ENCODE measurements at regions not wholly inside any gene's neighbourhood (a gene's known extent, or its start where the extent isn't known, plus 50 kb on each side); places are given as distances from the start of the nearest gene placed in this dataset.

DNA sequence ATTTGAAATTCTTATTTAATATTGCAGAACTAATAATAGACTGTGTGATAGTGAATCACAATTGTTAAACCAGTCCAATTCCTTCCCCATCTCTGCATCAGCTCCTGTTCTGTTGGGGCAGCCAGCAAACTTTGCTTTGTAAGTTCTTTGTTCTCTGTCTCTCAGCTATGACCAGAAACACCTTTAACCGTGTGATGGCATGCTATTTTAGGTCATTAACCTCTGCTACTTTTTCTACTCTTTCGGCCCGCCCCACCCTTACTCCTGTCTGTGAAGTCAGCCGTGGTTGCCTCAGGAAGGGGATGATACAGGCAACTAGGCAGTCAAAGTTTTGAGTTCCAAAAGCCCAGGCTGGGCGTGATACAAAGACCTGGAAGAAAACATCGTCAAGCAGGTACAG lies 51.3 kb upstream of the EGFL6 start:
- Histone ChIP-seq H3K9me3 (ENCODE audit: control insufficient read depth, insufficient read depth, low read length) (no peaks in the 10 kb centered on the region), H3K9ac (ENCODE audit: low read depth, low read length) (no peak overlapping the region), H3K4me1 (ENCODE audit: insufficient read depth, low read length) (no peaks in the 10 kb centered on the region), H3K36me3 (ENCODE audit: insufficient read depth, low read length) (no peaks in the 10 kb centered on the region)

DNA sequence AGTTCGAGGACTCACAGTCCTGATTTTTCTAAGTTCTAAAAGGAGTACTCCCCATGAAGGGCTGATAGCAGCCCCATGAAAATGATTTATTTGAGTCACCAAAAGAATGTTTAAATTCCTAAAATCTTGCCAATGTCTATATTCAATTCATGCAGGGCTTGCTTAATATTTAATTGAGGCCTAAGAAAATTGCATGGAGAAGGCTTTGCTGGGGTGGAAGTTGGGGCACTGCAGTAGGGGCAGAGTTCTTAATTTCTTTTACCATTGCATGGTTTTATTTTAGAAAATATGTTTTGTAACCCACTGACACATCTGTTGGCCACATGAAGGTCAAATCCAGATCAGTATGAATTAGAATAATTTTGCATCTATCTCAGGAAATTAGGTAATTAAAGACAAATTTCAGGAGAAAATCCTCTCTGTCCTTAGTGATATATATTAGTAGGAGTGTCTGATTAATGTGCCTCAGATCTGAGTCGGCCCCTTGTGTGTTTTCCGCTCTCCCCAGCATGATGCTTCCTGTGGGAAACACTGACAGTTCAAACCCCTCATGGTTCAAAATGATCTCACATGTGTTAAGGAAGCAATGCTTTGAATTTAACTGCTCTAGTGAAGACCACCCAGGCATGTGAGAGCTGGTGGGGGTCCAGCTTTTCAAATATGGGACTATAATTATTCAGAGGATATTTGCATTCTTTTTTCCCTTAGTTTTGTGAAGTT lies 54.0 kb upstream of the EGFL6 start:
- Histone ChIP-seq H3K9me3 (ENCODE audit: control insufficient read depth, insufficient read depth, low read length) (no peaks in the 10 kb centered on the region), H3K36me3 (ENCODE audit: insufficient read depth, low read length) (no peaks in the 10 kb centered on the region), H3K4me1 (ENCODE audit: insufficient read depth, low read length) (no peaks in the 10 kb centered on the region), H3K9ac (ENCODE audit: low read depth, low read length) (no peak overlapping the region)

DNA sequence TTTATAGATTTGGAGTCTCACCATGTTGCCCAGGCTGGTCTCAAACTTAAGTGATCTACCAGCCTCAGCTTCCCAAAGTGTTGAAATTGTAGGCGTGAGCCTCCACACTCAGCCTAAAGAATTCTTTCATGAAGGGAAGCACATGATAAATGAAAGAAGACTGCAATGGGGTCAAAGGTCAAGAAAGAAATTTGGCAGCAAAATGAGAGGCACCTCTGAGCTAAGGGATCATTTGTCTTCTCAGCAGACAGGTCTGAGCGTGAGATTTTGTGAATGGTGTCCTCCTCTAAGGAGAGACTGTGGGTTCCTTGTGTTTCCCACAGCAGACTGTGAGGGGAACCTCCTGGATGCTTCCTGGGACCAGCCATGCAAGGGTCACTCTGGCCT lies 57.5 kb upstream of the EGFL6 start:
- Histone ChIP-seq H3K9me3 (ENCODE audit: control insufficient read depth, insufficient read depth, low read length) (no peaks in the 10 kb centered on the region), H3K4me1 (ENCODE audit: insufficient read depth, low read length) (no peaks in the 10 kb centered on the region), H3K9ac (ENCODE audit: low read depth, low read length) (no peak overlapping the region), H3K36me3 (ENCODE audit: insufficient read depth, low read length) (no peaks in the 10 kb centered on the region)

DNA sequence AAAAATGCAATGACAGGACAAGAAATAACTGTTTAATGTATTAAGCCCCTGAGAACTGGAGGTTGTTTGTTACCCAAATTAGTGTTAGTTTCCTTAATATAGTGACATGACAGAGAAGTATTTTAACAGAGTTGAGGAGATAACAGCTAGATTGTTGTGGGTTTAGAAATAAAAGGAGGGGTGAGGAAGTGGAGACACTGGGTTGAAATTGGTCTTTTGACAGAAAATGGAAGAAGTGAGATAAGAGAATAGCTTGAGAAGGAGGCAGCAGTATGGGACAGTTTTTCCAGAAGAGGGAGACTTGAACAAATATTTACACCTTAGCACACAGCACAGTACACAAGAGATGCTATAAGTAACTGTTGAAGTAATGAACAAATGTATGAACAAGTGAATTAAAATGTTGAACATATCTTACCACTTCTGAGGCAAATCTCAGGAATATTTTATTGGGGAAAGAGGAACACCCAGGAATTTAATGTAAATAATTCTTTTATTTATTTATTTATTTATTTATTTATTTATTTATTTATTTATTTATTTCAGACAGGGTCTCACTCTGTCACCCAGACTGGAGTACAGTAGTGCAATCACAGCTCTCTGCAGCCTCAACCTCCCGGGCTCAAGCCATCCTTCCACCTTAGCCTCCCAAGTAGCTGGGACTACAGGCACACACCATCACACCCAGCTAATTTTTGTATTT lies 58.0 kb upstream of the EGFL6 start:
- no peaks in the 10 kb centered on the region for H3K9me3 ChIP-seq (ENCODE audit: control insufficient read depth, insufficient read depth, low read length)
- no peaks in the 10 kb centered on the region for H3K4me1 ChIP-seq (ENCODE audit: insufficient read depth, low read length)
- H3K36me3 ChIP-seq (ENCODE audit: insufficient read depth, low read length), result no peaks in the 10 kb centered on the region
- H3K9ac ChIP-seq (ENCODE audit: low read depth, low read length), result no peak overlapping the region

DNA sequence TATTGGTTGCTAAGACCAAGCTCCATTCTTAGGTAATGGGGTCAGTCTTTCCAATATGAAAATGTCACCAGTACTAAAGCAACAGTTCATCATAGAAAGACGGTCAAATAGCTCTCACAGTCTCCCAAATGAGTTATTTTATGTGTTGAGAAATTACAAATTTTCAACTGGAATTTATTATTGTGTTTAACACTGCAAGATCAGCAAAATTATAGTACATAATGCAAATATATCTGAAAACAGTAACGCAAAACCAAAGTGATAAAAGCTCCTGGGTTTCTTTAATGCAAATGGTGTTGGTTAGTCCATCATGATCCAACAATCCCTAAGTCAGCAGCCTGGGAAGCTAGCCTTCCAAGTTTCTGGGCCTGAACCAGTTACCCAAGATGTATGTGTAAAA lies 61.5 kb upstream of the EGFL6 start:
- Histone ChIP-seq H3K9me3 (ENCODE audit: control insufficient read depth, insufficient read depth, low read length) (no peaks in the 10 kb centered on the region), H3K36me3 (ENCODE audit: insufficient read depth, low read length) (no peaks in the 10 kb centered on the region), H3K9ac (ENCODE audit: low read depth, low read length) (no peak overlapping the region), H3K4me1 (ENCODE audit: insufficient read depth, low read length) (no peaks in the 10 kb centered on the region)

DNA sequence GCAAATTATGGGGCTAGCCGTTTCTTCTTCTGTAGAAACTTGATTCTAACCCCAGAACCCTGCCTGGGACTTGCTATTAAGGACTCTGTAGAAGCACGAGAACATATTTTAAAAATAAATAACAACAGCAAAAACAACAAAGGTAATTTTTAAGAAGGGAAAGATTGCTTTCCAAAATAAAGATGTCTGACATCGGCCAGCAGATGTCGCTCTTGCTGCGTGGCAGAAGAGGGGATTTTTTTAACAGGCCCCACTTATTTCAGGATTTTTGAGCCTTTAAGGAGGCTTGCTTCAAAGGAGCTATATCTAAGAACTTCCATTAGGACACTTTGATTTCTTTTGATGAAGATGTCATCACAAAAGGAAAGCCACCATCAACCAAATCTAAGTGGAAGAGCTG lies 62.8 kb upstream of the EGFL6 start:
- no peaks in the 10 kb centered on the region for H3K9me3 ChIP-seq (ENCODE audit: control insufficient read depth, insufficient read depth, low read length)
- H3K36me3 ChIP-seq (ENCODE audit: insufficient read depth, low read length), result no peaks in the 10 kb centered on the region
- no peak overlapping the region for H3K9ac ChIP-seq (ENCODE audit: low read depth, low read length)
- H3K4me1 ChIP-seq (ENCODE audit: insufficient read depth, low read length), result no peaks in the 10 kb centered on the region

- H3K9ac ChIP-seq (ENCODE audit: low read depth, low read length), result no peak overlapping the region
Observed at GRCh38 chrX:13502590-13502989, 66.8 kb upstream of the EGFL6 start.

DNA sequence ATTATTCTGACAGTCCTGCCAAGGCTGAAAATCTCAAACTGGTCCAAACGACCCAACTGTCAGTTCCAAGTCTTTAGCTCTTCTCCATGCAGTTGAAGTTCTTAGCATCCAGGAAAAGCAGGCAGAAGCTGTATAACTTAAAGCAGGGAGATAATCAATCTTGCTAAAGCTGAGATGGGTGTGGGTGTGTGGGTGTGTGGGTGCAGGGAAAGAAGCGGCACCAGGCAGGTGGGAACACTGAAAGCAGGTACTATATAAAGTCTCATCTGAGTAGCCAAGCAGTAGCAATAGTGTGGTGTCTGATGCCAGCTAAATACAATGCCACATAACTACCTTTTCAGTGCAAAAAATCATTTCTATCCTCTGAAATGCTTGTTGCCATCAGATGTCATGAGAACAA lies 69.7 kb upstream of the EGFL6 start:
- Histone ChIP-seq H3K36me3 (ENCODE audit: insufficient read depth, low read length) (no peaks in the 10 kb centered on the region), H3K9ac (ENCODE audit: low read depth, low read length) (no peak overlapping the region), H3K9me3 (ENCODE audit: control insufficient read depth, insufficient read depth, low read length) (no peaks in the 10 kb centered on the region), H3K4me1 (ENCODE audit: insufficient read depth, low read length) (no peaks in the 10 kb centered on the region)

More at GRCh38 chrX:13502590-13502989, 66.8 kb upstream of the EGFL6 start:
- Histone ChIP-seq H3K36me3 (ENCODE audit: insufficient read depth, low read length) (no peaks in the 10 kb centered on the region), H3K9me3 (ENCODE audit: control insufficient read depth, insufficient read depth, low read length) (no peaks in the 10 kb centered on the region), H3K4me1 (ENCODE audit: insufficient read depth, low read length) (no peaks in the 10 kb centered on the region)

- Histone ChIP-seq H3K9ac (ENCODE audit: low read depth, low read length) (no peak overlapping the region), H3K9me3 (ENCODE audit: control insufficient read depth, insufficient read depth, low read length) (no peaks in the 10 kb centered on the region), H3K4me1 (ENCODE audit: insufficient read depth, low read length) (no peaks in the 10 kb centered on the region), H3K36me3 (ENCODE audit: insufficient read depth, low read length) (no peaks in the 10 kb centered on the region)
Observed at GRCh38 chrX:13498238-13498637, 71.2 kb upstream of the EGFL6 start.

- no peaks in the 10 kb centered on the region for H3K4me1 ChIP-seq (ENCODE audit: insufficient read depth, low read length)
- H3K9me3 ChIP-seq (ENCODE audit: control insufficient read depth, insufficient read depth, low read length), result no peaks in the 10 kb centered on the region
- no peak overlapping the region for H3K9ac ChIP-seq (ENCODE audit: low read depth, low read length)
- H3K36me3 ChIP-seq (ENCODE audit: insufficient read depth, low read length), result no peaks in the 10 kb centered on the region
Observed at GRCh38 chrX:13495232-13495631, 74.2 kb upstream of the EGFL6 start.

DNA sequence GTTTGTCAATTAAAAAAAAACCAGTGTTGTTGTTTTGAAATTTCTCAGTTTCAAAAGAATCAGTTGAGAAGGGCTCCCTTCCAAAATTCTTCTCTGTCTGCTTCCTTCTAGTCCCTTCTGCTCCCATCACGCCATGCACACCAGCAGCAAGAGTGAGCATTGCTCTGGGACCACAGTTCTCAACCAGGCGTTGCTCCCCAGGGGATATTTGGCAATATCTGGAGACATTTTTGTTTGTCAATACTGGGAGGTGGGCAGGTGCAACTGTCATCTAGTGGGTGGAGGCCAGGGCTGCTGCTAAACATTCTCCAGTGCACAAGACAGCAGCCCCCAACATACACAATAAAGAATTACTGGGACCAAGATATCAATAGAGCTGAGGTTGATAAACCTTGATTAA lies 74.8 kb upstream of the EGFL6 start:
- Histone ChIP-seq H3K9me3 (ENCODE audit: control insufficient read depth, insufficient read depth, low read length) (no peaks in the 10 kb centered on the region), H3K4me1 (ENCODE audit: insufficient read depth, low read length) (no peaks in the 10 kb centered on the region), H3K36me3 (ENCODE audit: insufficient read depth, low read length) (no peaks in the 10 kb centered on the region), H3K9ac (ENCODE audit: low read depth, low read length) (no peak overlapping the region)

- Histone ChIP-seq H3K4me1 (ENCODE audit: insufficient read depth, low read length) (no peaks in the 10 kb centered on the region), H3K36me3 (ENCODE audit: insufficient read depth, low read length) (no peaks in the 10 kb centered on the region), H3K9ac (ENCODE audit: low read depth, low read length) (no peak overlapping the region), H3K9me3 (ENCODE audit: control insufficient read depth, insufficient read depth, low read length) (no peaks in the 10 kb centered on the region)
Observed at GRCh38 chrX:13493659-13494058, 75.7 kb upstream of the EGFL6 start.

DNA sequence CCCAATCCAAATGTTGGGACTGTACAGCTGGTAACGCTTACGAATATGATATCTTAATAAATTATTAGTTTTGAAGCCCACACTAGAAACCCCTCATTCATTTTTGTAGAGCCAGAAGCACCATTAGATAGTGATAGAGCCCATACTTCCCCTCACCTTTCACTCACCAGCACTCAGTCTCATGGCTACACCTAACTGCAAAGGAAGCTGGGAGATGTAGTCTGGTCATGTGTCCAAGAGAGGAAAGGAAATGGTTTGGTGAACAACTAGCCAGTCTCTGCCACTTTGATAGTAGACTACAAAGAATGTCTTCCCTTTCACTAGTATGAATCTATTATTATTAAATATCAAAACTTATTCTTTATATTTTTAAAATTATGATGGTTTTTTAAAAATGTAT lies 77.1 kb upstream of the EGFL6 start:
- Histone ChIP-seq H3K9ac (ENCODE audit: low read depth, low read length) (no peak overlapping the region), H3K9me3 (ENCODE audit: control insufficient read depth, insufficient read depth, low read length) (no peaks in the 10 kb centered on the region), H3K36me3 (ENCODE audit: insufficient read depth, low read length) (no peaks in the 10 kb centered on the region), H3K4me1 (ENCODE audit: insufficient read depth, low read length) (peaks cover 6% of the 10 kb centered on the region; the same call in 1 of the 2 replicates)

GRCh38 chrX:13491061-13491460 lies 78.3 kb upstream of the EGFL6 start:
- no peak overlapping the region for H3K9ac ChIP-seq (ENCODE audit: low read depth, low read length)
- peaks cover 15% of the 10 kb centered on the region for H3K4me1 ChIP-seq (ENCODE audit: insufficient read depth, low read length)
- no peaks in the 10 kb centered on the region for H3K36me3 ChIP-seq (ENCODE audit: insufficient read depth, low read length)
- H3K9me3 ChIP-seq (ENCODE audit: control insufficient read depth, insufficient read depth, low read length), result no peaks in the 10 kb centered on the region; the same call in 1 of the 2 replicates

DNA sequence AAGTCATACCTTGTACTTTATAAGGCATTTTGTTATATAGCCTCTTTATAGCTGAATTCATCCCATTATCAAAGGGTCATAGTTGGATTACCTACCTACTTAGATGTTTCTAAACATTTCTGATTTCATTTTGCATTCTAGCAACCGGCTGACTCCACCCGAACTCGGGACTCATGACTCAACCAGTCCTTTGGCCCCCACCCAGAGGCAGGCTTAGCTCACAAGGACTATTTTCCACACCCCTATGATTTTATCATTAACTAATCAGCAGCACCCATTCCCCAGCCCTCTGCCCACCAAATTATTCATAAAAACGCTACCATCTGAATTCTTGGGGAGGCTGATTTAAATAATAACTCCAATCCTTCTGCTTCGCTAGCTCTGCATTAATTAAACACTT lies 79.9 kb upstream of the EGFL6 start:
- H3K36me3 ChIP-seq (ENCODE audit: insufficient read depth, low read length), result no peaks in the 10 kb centered on the region
- no peaks in the 10 kb centered on the region; the same call in 1 of the 2 replicates for H3K9me3 ChIP-seq (ENCODE audit: control insufficient read depth, insufficient read depth, low read length)
- no peak overlapping the region for H3K9ac ChIP-seq (ENCODE audit: low read depth, low read length)
- peaks cover 15% of the 10 kb centered on the region for H3K4me1 ChIP-seq (ENCODE audit: insufficient read depth, low read length)
